H7 (cell line): ENCODE measurements at regions not wholly inside any gene's neighbourhood (a gene's known extent, or its start where the extent isn't known, plus 50 kb on each side); places are given as distances from the start of the nearest gene placed in this dataset.

Experiments used
- DNase-seq: peaks from one replicate; pipeline ENCODE4 v3.0.0; 2012
- H3K27me3 ChIP-seq: 2 replicates; pipeline ENCODE4 v1.6.0; 2011; ENCODE audit warnings: mild to moderate bottlenecking, low read length; ENCODE audit not compliant: control insufficient read depth, insufficient read depth
- H3K36me3 ChIP-seq: replicated peaks from 2 replicates; pipeline ENCODE4 v1.5.1; 2011; ENCODE audit warnings: low read length; ENCODE audit not compliant: control insufficient read depth, insufficient read depth
- H3K4me3 ChIP-seq: 2 replicates; pipeline ENCODE4 v1.5.1; 2011; ENCODE audit warnings: low read depth, mild to moderate bottlenecking, control low read depth, low read length, moderate library complexity; ENCODE audit not compliant: insufficient read depth

DNA sequence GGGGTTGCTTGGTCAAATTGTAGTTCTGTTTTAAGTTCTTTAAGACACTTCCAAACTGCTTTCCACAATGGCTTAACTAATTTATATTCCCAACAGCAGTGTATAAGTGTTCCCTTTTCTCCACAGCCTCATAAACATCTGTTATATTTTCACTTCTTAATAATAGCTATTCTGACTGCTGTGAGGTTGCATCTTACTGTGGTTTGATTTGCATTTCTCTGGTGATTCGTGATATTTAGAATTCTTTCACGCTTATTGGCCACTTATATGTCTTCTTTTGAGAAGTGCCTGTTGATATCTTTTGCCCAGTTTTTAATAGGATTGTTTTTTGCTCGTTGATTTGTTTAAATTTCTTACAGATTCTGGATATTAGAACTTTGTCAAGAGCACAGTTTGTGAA is 278.6 kb upstream of the ITM2A start:
- H3K4me3 ChIP-seq = no peak overlapping the region
- H3K36me3 ChIP-seq = no peaks in the 10 kb centered on the region
- no peaks in the 10 kb centered on the region for H3K27me3 ChIP-seq
- no peak for DNase-seq

DNA sequence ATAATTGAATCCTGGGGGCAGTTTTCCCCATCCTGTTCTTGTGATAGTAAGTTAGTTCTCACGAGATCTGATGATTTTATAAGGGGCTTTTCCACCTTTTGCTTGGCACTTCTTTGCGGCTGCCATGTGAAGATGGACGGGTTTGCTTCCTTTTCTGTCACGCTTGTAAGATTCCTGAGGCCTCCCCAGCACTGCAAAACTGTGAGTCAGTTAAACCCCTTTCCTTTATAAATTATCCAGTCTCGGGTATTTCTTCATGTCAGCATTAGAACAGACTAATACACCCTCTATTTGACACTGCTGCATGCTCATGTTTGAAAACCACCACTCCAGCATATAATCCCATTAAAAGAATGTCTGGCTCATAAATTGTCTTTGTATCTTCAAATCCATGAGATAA is 264.4 kb upstream of the ITM2A start:
- Histone ChIP-seq H3K4me3 (no peak overlapping the region), H3K36me3 (no peaks in the 10 kb centered on the region), H3K27me3 (no peaks in the 10 kb centered on the region)
- no peak for DNase-seq

DNA sequence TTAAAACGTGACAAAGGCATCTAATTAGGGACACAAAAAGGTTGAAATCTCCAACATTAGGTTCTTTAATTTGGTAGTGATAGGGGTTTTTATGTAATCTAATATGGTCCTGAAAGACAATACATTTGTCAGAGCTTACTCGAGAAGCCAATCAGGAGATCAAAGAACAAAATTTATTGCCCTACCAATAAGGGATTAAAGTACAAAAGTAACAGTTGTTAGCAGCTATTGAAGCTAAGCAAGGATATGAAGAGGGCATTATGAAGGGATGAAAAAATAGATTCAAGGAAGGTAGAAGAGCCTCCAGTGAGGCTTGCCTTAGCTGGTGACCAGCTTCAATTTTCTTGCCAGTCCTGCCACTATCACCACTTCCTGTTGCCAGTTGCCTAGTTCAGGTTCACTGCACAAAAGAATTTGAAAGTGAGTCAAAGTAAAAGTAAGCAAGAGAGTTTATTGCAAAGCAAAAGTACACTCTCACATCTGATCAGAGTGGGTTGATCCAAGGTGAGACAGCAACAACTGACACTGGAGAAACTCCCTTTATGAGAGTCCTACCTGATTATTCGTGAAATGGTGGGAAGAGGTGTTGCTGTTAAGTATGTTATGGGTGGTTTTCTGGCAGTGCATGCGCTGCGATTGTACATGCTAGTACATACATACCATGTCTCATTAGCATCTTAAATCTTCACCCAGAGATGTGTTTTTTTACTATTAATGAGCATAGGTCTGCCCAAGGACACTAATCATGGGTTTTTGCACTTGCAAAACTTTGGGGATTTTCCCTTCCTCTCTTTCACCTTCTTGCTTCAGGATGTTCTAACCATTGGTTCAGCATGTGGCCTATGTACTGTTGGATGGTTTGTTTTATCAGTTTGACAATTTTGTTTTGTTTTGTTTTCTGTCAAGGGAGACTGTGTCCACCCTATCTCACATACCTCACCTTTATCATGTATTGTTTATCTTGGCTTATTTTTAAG is 263.2 kb upstream of the ITM2A start:
- DNase-seq = no peak
- Histone ChIP-seq H3K4me3 (no peak overlapping the region), H3K36me3 (no peaks in the 10 kb centered on the region), H3K27me3 (no peaks in the 10 kb centered on the region)

DNA sequence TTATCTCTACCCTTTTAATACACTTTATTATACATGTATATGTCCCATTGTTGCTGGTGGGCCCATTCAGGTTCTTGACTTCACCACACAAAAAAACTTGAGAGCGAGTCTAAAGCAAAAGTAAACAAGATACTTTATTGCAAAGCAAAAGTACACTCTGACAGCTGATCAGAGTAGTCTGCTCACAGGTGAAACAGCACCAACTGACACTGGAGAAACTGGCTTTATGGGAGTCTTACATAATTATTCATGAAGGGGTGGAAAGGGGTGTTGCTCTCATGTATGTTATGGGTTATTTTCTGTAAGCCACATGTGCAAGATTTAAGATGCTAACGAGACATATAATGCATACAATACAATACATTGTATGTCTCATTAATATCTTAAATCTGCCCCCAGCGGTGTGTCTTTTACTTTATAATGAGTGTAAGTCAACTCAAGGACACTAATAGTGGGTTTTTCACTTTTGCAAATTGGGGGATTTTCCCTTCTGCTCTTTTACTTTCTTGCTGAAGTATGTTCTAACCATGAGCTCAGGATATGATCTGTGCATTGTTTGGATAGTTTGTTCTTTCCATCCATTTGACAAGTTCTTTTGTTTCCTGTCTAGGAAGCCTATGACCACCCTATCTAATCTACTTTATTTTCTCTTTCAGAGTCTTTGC is 256.1 kb upstream of the ITM2A start:
- no peaks in the 10 kb centered on the region for H3K36me3 ChIP-seq
- no peaks in the 10 kb centered on the region for H3K27me3 ChIP-seq
- no peak overlapping the region for H3K4me3 ChIP-seq
- DNase-seq = no peak

DNA sequence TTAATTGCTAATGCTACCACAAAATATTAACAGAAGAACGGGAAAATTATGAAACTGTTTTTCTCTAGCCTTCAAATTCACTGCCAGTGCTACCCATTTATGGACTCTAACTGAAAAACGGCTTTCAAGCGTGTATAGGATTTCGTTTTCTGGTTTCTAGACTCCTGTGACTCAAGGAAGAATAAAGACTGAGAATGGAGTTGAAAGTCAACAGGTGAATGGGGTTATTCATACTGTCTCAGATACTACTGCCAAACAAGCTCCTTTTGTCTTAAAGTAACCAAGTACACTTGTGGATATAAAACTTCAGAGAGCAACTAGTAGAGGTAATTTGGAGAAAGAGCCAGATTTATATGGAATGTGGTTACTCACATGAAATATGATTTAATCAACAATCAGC is 251.1 kb upstream of the ITM2A start:
- H3K27me3 ChIP-seq = no peaks in the 10 kb centered on the region
- no peak for DNase-seq
- H3K4me3 ChIP-seq = no peak overlapping the region
- no peaks in the 10 kb centered on the region for H3K36me3 ChIP-seq

DNA sequence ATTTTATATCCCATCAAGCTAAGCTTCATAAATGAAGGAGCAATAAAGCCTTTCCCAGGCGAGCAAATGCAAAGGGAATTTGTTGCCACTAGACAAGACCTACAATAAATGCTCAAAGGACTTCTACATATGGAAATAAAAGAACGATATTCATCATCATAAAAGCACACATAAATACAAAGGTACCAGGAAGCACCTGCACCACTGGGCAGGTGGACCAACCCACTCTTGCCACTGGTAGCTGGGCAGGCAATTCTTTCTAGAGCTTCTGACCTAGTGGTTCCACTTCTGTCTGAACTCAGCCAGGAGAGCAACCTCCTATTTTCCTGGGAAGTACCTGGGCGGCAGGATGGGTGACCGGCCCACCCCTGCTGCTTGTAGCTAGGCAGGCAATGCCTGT is 237.2 kb upstream of the ITM2A start:
- no peak for DNase-seq
- Histone ChIP-seq H3K36me3 (no peaks in the 10 kb centered on the region), H3K4me3 (no peak overlapping the region), H3K27me3 (peaks cover 20% of the 10 kb centered on the region)

DNA sequence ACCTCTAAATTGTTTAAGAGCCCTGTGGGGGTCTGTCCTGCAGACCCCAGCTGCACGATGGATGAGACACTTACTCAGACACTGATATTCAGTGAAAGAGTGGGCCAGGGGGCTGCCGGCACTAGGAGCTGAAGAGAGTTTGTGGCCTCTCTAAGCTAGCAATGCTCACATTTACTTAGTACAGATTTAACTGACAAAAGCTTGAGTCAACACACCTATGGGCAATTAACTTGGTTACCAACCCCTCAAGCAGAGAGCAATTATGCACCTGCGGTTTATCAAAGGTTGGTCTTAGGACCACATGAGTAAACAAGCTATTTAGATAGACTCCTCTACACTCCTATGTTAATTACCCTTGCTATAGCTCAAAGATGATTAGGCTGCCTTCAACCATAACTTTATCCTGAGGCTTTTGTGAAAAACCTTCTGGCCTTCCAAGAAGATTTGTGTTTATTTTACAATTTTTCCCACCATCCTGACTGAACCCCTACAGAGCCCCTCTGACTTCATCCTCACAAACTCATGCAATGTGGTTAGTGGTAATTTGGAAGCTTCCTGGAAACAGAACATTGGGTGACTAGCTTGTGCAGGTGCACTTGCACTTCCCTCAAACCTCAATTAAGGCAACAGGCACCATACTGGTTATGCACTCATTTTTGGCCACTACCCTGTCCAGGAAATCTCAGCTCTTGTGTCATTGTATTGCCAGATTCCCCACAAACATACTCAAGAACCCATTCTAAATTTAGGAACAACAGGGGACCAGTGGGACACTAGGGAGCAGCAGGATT is 234.4 kb upstream of the ITM2A start:
- H3K36me3 ChIP-seq = no peaks in the 10 kb centered on the region
- H3K27me3 ChIP-seq = peaks cover 22% of the 10 kb centered on the region
- DNase-seq = no peak
- no peak overlapping the region for H3K4me3 ChIP-seq

DNA sequence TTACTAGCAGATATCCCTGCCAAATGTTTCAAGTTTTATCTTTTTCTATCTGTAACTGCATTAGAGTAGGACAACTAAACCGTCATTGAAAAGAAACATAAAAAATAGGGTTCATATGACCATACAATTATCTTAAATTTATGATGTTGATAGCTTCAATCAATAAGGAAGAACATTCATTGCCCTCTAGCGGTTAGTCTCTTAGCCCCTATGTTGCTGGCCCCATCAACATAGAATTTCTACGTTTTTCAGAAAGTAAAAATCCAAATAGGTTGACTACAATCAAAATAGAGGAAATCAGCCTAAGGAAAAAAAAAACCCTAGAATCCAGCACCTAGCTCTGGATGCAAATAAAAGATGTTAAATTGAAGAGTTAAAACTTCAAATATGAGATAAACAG is 225.1 kb upstream of the ITM2A start:
- no peak for DNase-seq
- H3K27me3 ChIP-seq = no peaks in the 10 kb centered on the region; the same call in 1 of the 2 replicates
- no peak overlapping the region for H3K4me3 ChIP-seq
- no peaks in the 10 kb centered on the region for H3K36me3 ChIP-seq

DNA sequence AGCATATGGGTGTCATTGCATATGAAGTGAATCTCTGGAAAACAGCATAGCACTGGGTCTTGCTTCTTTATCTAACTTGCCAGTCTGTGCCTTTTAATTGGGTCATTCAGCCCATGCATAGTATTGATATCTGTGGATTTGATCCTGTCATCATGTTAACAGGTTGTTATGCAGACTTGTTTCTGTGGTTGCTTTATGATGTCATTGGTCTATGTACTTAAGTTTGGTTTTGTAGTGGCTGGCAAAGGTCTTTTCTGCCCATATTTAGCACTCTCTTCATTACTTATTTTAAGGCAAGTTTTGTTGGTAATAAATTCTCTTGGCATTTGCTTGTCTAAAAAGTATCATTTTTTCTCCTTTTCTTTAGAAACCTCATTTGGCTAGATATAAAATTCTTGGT is 221.1 kb upstream of the ITM2A start:
- DNase-seq = no peak
- no peaks in the 10 kb centered on the region for H3K36me3 ChIP-seq
- H3K27me3 ChIP-seq = no peaks in the 10 kb centered on the region
- H3K4me3 ChIP-seq = no peak overlapping the region

DNA sequence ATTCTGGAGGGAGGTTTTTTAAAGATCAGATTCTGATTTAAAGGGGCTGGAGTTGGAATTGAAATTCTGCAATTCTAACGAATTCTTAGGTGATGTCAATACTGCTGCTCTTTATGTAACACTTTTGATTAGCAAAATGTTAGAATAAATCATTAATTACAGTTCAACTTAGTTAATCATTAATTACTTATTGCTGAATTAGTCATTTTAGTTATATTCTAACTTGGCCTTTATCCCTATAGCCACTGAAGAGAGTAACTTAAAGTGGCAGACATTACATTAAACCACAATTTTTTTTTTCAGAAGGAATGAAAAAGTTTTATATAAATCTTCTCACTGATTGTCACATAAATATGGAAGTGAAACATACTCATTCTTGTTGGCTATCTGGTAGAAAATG is 206.6 kb upstream of the ITM2A start:
- Histone ChIP-seq H3K27me3 (no peaks in the 10 kb centered on the region), H3K4me3 (no peak overlapping the region), H3K36me3 (no peaks in the 10 kb centered on the region)
- no peak for DNase-seq

DNA sequence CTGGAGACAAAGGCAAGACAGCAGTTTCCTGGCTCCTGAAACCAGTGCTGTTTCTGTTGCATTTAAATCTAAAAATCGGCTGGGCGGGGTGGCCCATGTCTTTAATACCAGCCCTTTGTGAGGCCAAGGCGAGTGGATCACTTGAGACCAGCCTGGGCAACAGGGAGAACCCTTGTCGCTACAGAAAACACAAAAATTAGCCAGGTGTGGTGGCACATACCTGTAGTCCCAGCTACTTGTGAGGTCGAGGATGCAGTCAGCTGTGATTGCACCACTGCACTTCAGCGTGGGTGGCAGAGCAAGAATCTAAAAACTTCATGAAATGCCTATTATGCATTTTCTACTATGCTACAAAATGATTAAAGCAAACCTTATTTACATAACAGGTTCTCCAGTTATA is 205.4 kb upstream of the ITM2A start:
- H3K4me3 ChIP-seq = no peak overlapping the region
- H3K27me3 ChIP-seq = no peaks in the 10 kb centered on the region
- no peaks in the 10 kb centered on the region for H3K36me3 ChIP-seq
- DNase-seq = no peak

DNA sequence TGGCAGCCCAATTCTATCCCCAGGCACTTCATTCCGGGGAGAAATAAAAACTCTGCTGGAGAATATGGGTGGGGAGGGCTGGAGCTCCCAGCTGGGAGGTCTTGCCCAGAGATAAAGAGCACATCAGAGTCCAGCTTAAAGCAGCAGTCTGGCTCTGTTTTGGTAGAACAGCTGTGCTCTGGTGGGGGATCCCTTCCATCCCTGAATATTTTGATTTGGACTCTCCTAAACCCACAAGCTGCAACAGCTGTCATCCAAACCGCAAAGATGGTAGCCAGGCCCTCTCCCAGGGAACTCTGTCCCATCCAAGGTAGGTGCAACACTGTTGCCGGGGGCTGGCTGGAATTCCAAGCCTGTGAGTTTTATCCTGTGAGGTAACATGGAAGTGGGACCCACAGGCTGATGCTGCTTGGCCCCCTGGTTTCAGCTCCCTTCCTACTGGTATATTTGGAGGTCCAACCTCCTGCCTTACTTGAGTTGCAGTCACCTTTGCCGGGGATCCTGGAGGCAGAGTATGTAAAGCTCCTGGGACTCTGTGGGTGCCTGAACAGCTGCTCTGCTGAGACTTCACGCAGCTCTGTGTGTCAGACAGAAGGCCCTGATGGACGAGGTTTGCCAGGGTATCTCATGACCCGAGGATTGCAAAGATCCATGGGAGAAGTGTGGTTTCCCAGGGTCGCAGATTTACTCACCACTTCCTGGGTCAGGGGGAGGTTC is 203.5 kb upstream of the ITM2A start:
- Histone ChIP-seq H3K36me3 (no peaks in the 10 kb centered on the region), H3K27me3 (no peaks in the 10 kb centered on the region), H3K4me3 (no peak overlapping the region)
- DNase-seq = no peak

DNA sequence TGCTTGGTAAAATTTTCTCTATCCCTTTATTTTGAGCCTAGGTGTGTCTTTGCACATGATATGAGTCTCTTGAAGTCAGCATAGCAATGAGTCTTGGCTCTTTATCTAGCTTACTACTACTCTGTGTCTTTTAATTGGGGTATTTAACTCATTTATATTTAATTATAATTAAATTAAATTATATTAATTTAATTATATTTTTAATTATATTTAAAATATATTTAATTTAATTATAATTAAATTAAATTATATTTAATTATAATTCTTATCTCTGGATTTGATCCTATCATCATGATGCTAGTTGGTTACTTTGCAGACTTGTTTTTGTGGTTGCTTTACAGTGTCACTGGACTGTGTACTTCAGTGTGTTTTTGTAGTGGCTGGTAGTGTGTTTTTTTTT is 201.2 kb upstream of the ITM2A start:
- no peaks in the 10 kb centered on the region for H3K27me3 ChIP-seq
- no peak overlapping the region for H3K4me3 ChIP-seq
- H3K36me3 ChIP-seq = no peaks in the 10 kb centered on the region
- no peak for DNase-seq

DNA sequence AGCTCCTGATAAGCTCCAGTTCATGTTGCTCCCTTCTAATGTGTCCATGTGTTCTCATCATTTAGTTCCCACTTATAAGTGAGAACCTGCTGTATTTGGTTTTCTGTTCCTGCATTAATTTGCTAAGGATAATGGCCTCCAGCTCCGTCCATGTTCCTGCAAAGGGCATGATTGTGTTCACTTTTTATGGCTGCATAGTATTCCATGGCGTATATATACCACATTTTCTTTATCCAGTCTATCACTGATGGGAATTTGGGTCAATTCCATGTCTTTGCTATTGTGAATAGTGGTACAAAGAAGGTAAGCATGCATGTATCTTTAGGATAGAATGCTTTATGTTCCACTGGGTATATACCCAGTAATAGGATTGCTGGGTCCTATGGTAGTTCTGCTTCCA is 197.2 kb upstream of the ITM2A start:
- H3K4me3 ChIP-seq = no peak overlapping the region
- no peak for DNase-seq
- H3K36me3 ChIP-seq = no peaks in the 10 kb centered on the region
- no peaks in the 10 kb centered on the region for H3K27me3 ChIP-seq
